Heart right ventricle (tissue), 16 donors: ENCODE measurements at regions not wholly inside any gene's neighbourhood (a gene's known extent, or its start where the extent isn't known, plus 50 kb on each side); places are given as distances from the start of the nearest gene placed in this dataset.
A peak's percentile ranks its signal among the peaks of the same experiment; 100 is the strongest.

Source experiments
- ATAC-seq, 8 donors: fragments of 200-7000 bp; cut with Tn5 transposase; one replicate each; pipeline ENCODE4 v1.9.1; 2020; ENCODE audit warnings: mild to moderate bottlenecking in 8 of 8, moderate library complexity in 8 of 8, moderate number of reproducible peaks in 1 of 8
- DNase-seq, 2 donors: peaks; one replicate each; pipeline ENCODE4 v3.0.0-alpha.2; 2020
- H3K27ac ChIP-seq, 10 donors: fragments of 200-600 bp; sonication (generic) in 2 of 10; one replicate each; pipeline versions ENCODE4 v1.5.0 to v1.8.0; 2020 to 2022; ENCODE audit warnings: mild to moderate bottlenecking in 3 of 10
- H3K27me3 ChIP-seq, 7 donors: fragments of 200-600 bp; one replicate each; pipeline ENCODE4 v1.8.0; 2021 to 2022; ENCODE audit warnings: mild to moderate bottlenecking in 2 of 7
- H3K36me3 ChIP-seq, 9 donors: fragments of 200-600 bp; sonication (generic) in 1 of 9; one replicate each; pipeline versions ENCODE4 v1.5.0 to v1.8.0; 2020 to 2022; ENCODE audit warnings: mild to moderate bottlenecking in 2 of 9
- H3K4me1 ChIP-seq, 9 donors: fragments of 200-600 bp; sonication (generic) in 1 of 9; one replicate each; pipeline versions ENCODE4 v1.5.0 to v1.8.0; 2020 to 2022; ENCODE audit warnings: mild to moderate bottlenecking in 4 of 9
- H3K4me3 ChIP-seq, 10 donors: fragments of 200-600 bp; sonication (generic) in 2 of 10; one replicate each; pipeline versions ENCODE4 v1.5.0 to v1.8.0; 2020 to 2022; ENCODE audit warnings: mild to moderate bottlenecking in 7 of 10, moderate library complexity in 2 of 10
- H3K9me3 ChIP-seq, 11 donors: fragments of 200-600 bp in 10 of 11; sonication (generic) in 2 of 11; one replicate each; pipeline versions ENCODE4 v1.5.0 to v1.8.0; 2013 to 2022; ENCODE audit warnings: mild to moderate bottlenecking in 2 of 11, control low read depth in 1 of 11, moderate library complexity in 1 of 11
- WGBS, 2 donors: extraction: QIAGEN DNeasy Blood & Tissue Kit; methylation state at CpG; one replicate each; pipeline ENCODE4 v1.1.7; 2013; ENCODE audit warnings: inconsistent platforms in 1 of 2; 5-methylcytosine and 5-hydroxymethylcytosine counted together
- intact Hi-C, 10 donors: fragments of 100-400 bp; cut with DNase I; formaldehyde crosslinking; loops; one replicate each; pipeline versions ENCODE4 v1.11.1 to v1.14.2; 2022
- TF ChIP-seq, protein P1 (sequence below), 9 donors: fragments of 200-600 bp; sonication (generic) in 2 of 9; IDR thresholded peaks; one replicate each; pipeline versions ENCODE4 v1.5.0 to v1.8.0; 2021 to 2022; ENCODE audit warnings: antibody characterized with exemption in 9 of 9, mild to moderate bottlenecking in 5 of 9, moderate library complexity in 1 of 9
- donor health status: Arrhythmogenic right ventricular cardiomyopathy.
- donor health status: ischemic (EF 13 %, LVEDD 7.1; RV severe dilation, severe dysfunction).
- donor health status: healthy with polysubstance abuse.
- donor health status: DM: no; HTN: yes; CAD: no.
- donor health status: DM: no; HTN: no; CAD: no.
- donor health status: ischemic (EF 25% LVEDD 6.9; RV normal size, moderate dysfunction).
- donor health status: ischemic (EF 25% LVEDD 5.7; RV mildly dilated, moderate dysfunction).
- donor health status: healthy.
- donor health status: DM: yes; HTN: yes; CAD: no.
- donor health status: Ischemic cardiomyopathy.
- donor health status: ischemic (EF 35%, LVEDD 5.7; RV mildly dilated, moderate dysfunction).
- donor health status: nonischemic (EF 11% LVEDD 7.7; RV severe dilation, severe dysfunction).
- donor health status: DM: yes; HTN: yes; CAD: no.
- donor health status: PGD.
- donor health status: ischemic (EF 29% LVEDD 5.4; RV normal size, mild dysfunction).
- donor health status: nonischemic (EF 23%, LVEDD 6.1; RV moderate dilation, normal function).

DNA sequence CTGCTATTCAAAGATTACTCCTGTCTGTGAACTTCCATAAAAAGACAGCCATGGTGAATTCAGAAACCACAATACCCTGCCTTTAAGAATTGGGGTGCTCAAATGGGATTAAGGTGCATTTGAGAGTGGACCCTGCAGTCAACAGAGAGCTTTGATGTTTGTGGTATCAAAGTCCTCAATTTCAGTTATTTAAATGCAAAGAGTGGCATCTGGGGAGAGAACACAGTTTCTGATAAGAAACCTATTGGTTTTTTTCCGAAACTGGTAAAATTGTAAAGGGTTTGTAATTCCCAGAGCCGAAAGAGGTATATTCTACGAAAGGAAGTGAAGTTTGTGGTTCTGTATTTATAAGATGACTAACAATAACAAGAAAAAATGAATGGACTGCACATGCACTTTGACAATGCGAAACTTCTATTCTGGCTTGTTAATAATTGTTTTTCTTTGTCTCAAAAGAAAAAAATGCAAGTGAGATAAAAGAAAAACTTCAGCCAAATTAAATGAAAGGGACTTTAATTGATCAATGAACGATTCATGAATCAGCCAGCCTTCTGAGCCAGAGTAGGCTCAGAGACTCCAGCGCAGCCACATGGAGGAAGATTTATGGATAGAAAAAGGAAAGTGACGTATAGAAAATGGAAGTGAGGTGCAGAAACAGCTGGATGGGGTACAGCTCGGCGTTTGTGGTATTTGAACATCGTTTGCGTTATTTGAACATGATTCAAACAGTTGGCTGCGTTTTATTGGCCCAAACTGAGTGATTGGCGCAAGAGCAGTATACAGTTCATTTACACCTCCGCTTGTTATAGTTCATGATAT, 70.5 kb upstream of the DUSP22 start:
- H3K36me3 ChIP-seq, result no peaks in the 10 kb centered on the region
- H3K27ac ChIP-seq, result peak overlapping the region in 1 of 10 donors; percentile 55
- ATAC-seq (no peak), DNase-seq (no peak)
- TF ChIP-seq, protein P1, sequence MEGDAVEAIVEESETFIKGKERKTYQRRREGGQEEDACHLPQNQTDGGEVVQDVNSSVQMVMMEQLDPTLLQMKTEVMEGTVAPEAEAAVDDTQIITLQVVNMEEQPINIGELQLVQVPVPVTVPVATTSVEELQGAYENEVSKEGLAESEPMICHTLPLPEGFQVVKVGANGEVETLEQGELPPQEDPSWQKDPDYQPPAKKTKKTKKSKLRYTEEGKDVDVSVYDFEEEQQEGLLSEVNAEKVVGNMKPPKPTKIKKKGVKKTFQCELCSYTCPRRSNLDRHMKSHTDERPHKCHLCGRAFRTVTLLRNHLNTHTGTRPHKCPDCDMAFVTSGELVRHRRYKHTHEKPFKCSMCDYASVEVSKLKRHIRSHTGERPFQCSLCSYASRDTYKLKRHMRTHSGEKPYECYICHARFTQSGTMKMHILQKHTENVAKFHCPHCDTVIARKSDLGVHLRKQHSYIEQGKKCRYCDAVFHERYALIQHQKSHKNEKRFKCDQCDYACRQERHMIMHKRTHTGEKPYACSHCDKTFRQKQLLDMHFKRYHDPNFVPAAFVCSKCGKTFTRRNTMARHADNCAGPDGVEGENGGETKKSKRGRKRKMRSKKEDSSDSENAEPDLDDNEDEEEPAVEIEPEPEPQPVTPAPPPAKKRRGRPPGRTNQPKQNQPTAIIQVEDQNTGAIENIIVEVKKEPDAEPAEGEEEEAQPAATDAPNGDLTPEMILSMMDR (IDR thresholded peaks at IDR 0.05), result no peak
- peaks cover 0 to 22% (median 4%) of the 10 kb centered on the region in 7 donors for H3K27me3 ChIP-seq
- no peaks in the 10 kb centered on the region for H3K9me3 ChIP-seq
- intact Hi-C loops, result no loop called here
- WGBS, 2 donors, result 87 to 88% methylated on average over 14 of the region's 14 CpGs
- no peak overlapping the region for H3K4me3 ChIP-seq
- H3K4me1 ChIP-seq, result peaks cover 0 to 45% (median 6%) of the 10 kb centered on the region in 9 donors

DNA sequence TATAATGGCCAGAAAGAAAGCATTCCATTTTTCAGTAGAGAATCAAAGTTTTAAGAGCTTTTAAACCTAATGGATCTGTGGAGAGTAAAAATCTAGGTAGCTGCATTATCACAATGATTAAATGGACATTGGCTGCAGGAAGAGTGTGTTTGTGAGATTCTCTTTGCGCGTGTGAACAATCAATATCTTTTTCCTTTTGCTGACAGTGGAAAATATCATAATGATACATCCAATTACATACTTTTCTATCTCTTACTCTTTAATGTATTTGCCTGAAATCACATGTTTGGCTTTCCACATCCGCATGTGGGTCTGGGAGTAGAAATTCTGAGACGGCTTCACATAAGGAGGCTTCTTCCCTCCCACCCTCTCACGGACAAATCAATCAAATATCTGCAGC, 69.8 kb upstream of the DUSP22 start:
- Histone ChIP-seq H3K4me3 (no peak overlapping the region), H3K27ac (no peak overlapping the region), H3K36me3 (no peaks in the 10 kb centered on the region), H3K9me3 (peaks cover 0 to 3% (median 0%) of the 10 kb centered on the region in 11 donors), H3K4me1 (peaks cover 0 to 48% (median 6%) of the 10 kb centered on the region in 9 donors), H3K27me3 (peaks cover 0 to 22% (median 4%) of the 10 kb centered on the region in 7 donors)
- intact Hi-C loops, result no loop called here
- DNase-seq (no peak), ATAC-seq (no peak)
- 87 to 89% methylated on average over 5 of the region's 5 CpGs for WGBS, 2 donors
- TF ChIP-seq, protein P1 (IDR thresholded peaks at IDR 0.05), result no peak

- peaks cover 0 to 5% (median 0%) of the 10 kb centered on the region in 11 donors for H3K9me3 ChIP-seq
- no peak overlapping the region for H3K27ac ChIP-seq
- DNase-seq, result no peak
- no peak for ATAC-seq
- 70 to 72% methylated on average over 9 of the region's 9 CpGs for WGBS, 2 donors
- peaks cover 0 to 22% (median 4%) of the 10 kb centered on the region in 7 donors for H3K27me3 ChIP-seq
- H3K4me1 ChIP-seq, result peaks cover 0 to 50% (median 6%) of the 10 kb centered on the region in 9 donors
- no peaks in the 10 kb centered on the region for H3K36me3 ChIP-seq
- intact Hi-C loops, result no loop called here
- TF ChIP-seq, protein P1 (IDR thresholded peaks at IDR 0.05), result no peak
- no peak overlapping the region for H3K4me3 ChIP-seq
Measured at GRCh38 chr6:223136-223535, 69.2 kb upstream of the DUSP22 start.

GRCh38 chr6:223763-224162, 68.5 kb upstream of the DUSP22 start:
- TF ChIP-seq, protein P1 (IDR thresholded peaks at IDR 0.05), result no peak
- DNase-seq, result no peak
- WGBS, 2 donors, result 93 to 94% methylated on average over 12 of the region's 12 CpGs
- H3K9me3 ChIP-seq, result peaks cover 0 to 5% (median 0%) of the 10 kb centered on the region in 11 donors
- H3K4me3 ChIP-seq, result no peak overlapping the region
- no peak overlapping the region for H3K27ac ChIP-seq
- ATAC-seq, result no peak
- peaks cover 0 to 22% (median 4%) of the 10 kb centered on the region in 7 donors for H3K27me3 ChIP-seq
- H3K36me3 ChIP-seq, result no peaks in the 10 kb centered on the region
- intact Hi-C loops, result no loop called here
- peaks cover 0 to 50% (median 6%) of the 10 kb centered on the region in 9 donors for H3K4me1 ChIP-seq
